Left ventricle myocardium inferior (tissue), 1 donor: ENCODE measurements at regions not wholly inside any gene's neighbourhood (a gene's known extent, or its start where the extent isn't known, plus 50 kb on each side); places are given as distances from the start of the nearest gene placed in this dataset.

Experiments used
- DNase-seq: peaks from one replicate; pipeline ENCODE4 v3.0.0-alpha.2; 2020
- H3K27ac ChIP-seq: fragments of 200-600 bp; replicated peaks from 2 replicates; pipeline ENCODE4 v1.8.0; 2021
- H3K27me3 ChIP-seq: fragments of 200-600 bp; 2 replicates; pipeline ENCODE4 v1.8.0; 2021; ENCODE audit warnings: low read depth
- H3K36me3 ChIP-seq: fragments of 200-600 bp; 2 replicates; pipeline ENCODE4 v1.8.0; 2021
- H3K4me1 ChIP-seq: fragments of 200-600 bp; 2 replicates; pipeline ENCODE4 v1.8.0; 2021
- H3K4me3 ChIP-seq: fragments of 200-600 bp; 2 replicates; pipeline ENCODE4 v1.8.0; 2021; ENCODE audit warnings: mild to moderate bottlenecking, moderate library complexity
- H3K9me3 ChIP-seq: fragments of 200-600 bp; replicated peaks from 2 replicates; pipeline ENCODE4 v1.8.0; 2021
- intact Hi-C: fragments of 100-400 bp; cut with micrococcal nuclease; formaldehyde crosslinking; loops from one replicate; pipeline ENCODE4 v1.11.0; 2022
- TF ChIP-seq, protein P1 (sequence below): fragments of 200-600 bp; IDR thresholded peaks from 2 replicates; pipeline ENCODE4 v1.8.0; 2021; ENCODE audit warnings: antibody characterized with exemption, mild to moderate bottlenecking, borderline replicate concordance
- donor health status: DM: no; HTN: yes; CAD: no; lungs with severe emphysema.

DNA sequence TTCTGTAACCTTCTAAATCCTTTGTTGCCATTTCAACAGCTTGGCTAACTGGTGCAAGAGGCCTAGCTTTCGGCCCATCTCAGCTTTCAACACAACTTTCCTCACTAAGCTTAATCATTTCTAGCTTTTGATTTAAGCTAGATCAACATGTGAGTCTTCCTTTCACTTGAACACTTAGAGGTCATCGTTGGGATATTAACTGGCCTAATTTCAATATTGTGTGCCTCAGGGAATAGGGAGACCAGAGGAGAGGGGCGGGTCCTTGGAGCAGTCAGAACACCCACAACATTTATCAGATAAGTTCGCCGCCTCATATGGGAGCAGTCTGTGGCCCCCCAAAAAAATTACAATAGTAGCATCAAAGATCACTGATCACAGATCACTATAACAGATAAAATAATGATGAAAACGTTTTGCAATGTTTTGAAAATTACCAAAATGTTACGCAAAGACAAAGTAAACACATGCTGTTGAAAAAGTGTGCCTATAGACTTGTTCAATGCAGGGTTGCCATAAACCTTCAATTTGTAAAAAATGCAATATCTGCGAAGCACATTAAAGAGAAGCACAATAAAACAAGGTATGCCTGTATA is 66.8 kb upstream of the PCSK1 start:
- Histone ChIP-seq H3K9me3 (peaks cover 3% of the 10 kb centered on the region), H3K4me1 (no peaks in the 10 kb centered on the region)

DNA sequence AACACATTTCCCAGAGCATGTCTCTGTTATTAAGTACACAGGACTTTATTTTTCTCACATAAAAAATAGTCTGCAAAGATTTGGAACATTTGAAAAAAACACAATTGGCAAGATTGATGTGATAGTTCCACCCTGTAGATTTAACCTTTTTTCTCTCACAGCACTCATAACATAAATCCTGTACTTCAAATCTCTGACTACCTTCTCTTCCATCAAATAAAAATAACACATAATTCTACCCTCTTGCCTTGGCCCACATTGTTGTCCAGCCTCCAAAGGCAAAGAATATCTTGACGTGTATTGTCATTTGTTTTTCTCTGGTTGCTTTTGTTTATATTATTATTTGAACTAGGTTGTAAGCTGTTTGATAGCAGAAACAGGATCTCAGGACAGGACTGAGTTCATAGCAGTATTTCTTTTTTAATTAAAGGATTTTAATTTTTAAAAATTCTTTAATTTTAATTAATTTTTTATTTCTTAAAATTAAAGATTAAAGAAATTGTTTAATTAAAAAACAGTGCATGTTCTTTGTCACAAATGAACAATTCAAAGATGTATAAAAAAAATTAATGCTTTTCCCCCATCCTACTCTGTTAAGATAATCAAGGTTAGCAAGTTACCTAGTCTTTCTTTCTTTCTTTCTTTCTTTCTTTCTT is 69.1 kb upstream of the PCSK1 start:
- no peaks in the 10 kb centered on the region for H3K27me3 ChIP-seq
- DNase-seq = no peak
- no peaks in the 10 kb centered on the region for H3K36me3 ChIP-seq
- H3K9me3 ChIP-seq = peaks cover 3% of the 10 kb centered on the region
- no peak overlapping the region for H3K27ac ChIP-seq
- H3K4me1 ChIP-seq = no peaks in the 10 kb centered on the region
- no peak overlapping the region for H3K4me3 ChIP-seq
- intact Hi-C loops = no loop called here
- TF ChIP-seq, protein P1, sequence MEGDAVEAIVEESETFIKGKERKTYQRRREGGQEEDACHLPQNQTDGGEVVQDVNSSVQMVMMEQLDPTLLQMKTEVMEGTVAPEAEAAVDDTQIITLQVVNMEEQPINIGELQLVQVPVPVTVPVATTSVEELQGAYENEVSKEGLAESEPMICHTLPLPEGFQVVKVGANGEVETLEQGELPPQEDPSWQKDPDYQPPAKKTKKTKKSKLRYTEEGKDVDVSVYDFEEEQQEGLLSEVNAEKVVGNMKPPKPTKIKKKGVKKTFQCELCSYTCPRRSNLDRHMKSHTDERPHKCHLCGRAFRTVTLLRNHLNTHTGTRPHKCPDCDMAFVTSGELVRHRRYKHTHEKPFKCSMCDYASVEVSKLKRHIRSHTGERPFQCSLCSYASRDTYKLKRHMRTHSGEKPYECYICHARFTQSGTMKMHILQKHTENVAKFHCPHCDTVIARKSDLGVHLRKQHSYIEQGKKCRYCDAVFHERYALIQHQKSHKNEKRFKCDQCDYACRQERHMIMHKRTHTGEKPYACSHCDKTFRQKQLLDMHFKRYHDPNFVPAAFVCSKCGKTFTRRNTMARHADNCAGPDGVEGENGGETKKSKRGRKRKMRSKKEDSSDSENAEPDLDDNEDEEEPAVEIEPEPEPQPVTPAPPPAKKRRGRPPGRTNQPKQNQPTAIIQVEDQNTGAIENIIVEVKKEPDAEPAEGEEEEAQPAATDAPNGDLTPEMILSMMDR = no peak

More for the DNA sequence above, 66.8 kb upstream of the PCSK1 start:
- no peak for DNase-seq
- TF ChIP-seq, protein P1 = no peak
- Histone ChIP-seq H3K27ac (no peak overlapping the region), H3K36me3 (no peaks in the 10 kb centered on the region), H3K4me3 (no peak overlapping the region), H3K27me3 (no peaks in the 10 kb centered on the region)
- intact Hi-C loops = no loop called here

DNA sequence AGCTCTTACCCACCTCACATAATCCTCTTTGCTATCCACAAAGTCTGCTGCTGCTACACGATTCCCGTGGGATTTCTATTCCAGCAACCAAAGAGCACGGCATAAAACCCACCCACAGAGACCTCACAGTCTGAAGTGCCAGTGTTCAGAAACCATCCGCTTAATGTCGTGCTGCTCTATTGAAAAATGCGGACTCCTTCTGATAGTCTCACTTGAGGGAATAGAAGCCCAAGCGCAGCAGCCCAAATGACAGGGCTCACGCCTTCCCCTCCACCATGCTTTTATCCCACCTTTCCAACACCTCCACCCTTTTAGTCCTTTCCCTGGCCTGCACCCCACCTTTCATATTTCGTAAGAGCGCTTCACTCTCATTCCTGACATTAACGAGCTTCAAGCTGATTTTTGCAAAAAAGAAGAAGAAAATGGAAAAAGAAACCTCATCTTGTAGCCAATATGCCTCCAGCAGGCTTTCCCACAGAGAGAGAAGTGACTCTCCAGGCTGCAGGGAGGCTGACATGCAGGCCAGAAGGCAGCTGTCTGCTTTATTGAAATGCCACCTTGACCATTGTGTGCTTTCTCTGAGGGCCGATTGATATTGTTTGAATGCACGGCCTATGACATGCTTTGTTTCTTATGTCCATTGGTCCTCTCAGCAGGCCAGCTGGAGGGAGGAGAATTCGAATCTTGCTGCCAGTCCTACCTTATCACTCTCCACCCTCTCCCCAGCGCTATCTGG is 70.6 kb upstream of the PCSK1 start:
- TF ChIP-seq, protein P1 = no peak
- intact Hi-C loops = no loop called here
- Histone ChIP-seq H3K36me3 (no peaks in the 10 kb centered on the region), H3K27me3 (no peaks in the 10 kb centered on the region), H3K4me1 (no peaks in the 10 kb centered on the region), H3K4me3 (no peak overlapping the region), H3K27ac (no peak overlapping the region), H3K9me3 (peaks cover 3% of the 10 kb centered on the region)
- no peak for DNase-seq

- Histone ChIP-seq H3K9me3 (no peaks in the 10 kb centered on the region), H3K27ac (no peak overlapping the region), H3K36me3 (no peaks in the 10 kb centered on the region), H3K27me3 (no peaks in the 10 kb centered on the region), H3K4me3 (no peak overlapping the region), H3K4me1 (no peaks in the 10 kb centered on the region)
- no peak for DNase-seq
- TF ChIP-seq, protein P1 = no peak
- intact Hi-C loops = no loop called here
Observed at GRCh38 chr5:96506376-96506775, 73.3 kb upstream of the PCSK1 start.

DNA sequence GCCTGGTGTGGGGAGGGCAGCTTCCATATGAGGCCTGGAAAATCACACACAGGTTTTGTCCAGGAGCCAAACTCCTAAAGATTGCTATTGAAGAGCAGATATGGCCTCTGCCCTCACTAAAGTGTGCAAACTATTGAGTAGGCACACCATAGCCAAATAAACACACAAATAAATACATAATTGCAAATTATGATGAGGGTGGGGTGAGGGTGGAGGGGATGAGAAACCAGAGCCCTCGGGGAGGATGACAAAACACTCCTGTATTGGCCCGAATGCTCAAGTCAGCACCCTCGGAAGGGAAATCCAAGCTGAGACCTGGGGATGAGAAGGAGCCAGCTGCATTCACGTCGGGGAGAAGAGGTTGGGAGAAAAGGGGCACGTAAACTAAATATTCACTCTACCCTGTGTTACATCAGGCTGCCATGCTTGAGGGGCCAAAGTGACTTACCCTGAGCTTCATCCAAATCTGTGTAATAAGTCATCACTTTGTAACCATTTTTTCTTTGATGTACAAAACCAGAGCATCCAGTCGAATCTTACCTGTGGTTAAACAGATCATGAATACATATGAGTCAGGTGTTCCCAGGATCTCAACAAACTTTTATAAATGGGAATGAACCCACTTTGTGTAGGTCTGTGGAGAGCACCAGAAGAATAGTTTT is 73.9 kb upstream of the PCSK1 start:
- TF ChIP-seq, protein P1 = no peak
- H3K4me3 ChIP-seq = no peak overlapping the region
- H3K27ac ChIP-seq = no peak overlapping the region
- H3K27me3 ChIP-seq = no peaks in the 10 kb centered on the region
- no peaks in the 10 kb centered on the region for H3K4me1 ChIP-seq
- intact Hi-C loops = no loop called here
- H3K9me3 ChIP-seq = no peaks in the 10 kb centered on the region
- H3K36me3 ChIP-seq = no peaks in the 10 kb centered on the region
- DNase-seq = no peak
